Left lung (tissue), 4 donors: ENCODE measurements at regions not wholly inside any gene's neighbourhood (a gene's known extent, or its start where the extent isn't known, plus 50 kb on each side); places are given as distances from the start of the nearest gene placed in this dataset.

ENCODE experiments used
- ATAC-seq: fragments of 200-7000 bp; cut with Tn5 transposase; one replicate; pipeline ENCODE4 v1.9.1; 2020; ENCODE audit warnings: moderate library complexity
- DNase-seq, 4 donors: peaks; one replicate each; pipeline ENCODE4 v3.0.0-alpha.2; 2013 to 2020
- H3K27ac ChIP-seq, 2 donors: fragments of 200-600 bp; sonication (generic) in 1 of 2; one replicate each; pipeline versions ENCODE4 v1.5.0 to v1.8.0; 2020 to 2021
- H3K27me3 ChIP-seq, 2 donors: fragments of 200-600 bp; sonication (generic) in 1 of 2; one replicate each; pipeline versions ENCODE4 v1.5.0 to v1.8.0; 2020 to 2021
- H3K36me3 ChIP-seq, 2 donors: fragments of 200-600 bp; sonication (generic) in 1 of 2; one replicate each; pipeline versions ENCODE4 v1.5.0 to v1.8.0; 2020 to 2021
- H3K4me1 ChIP-seq, 2 donors: fragments of 200-600 bp; one replicate each; pipeline ENCODE4 v1.8.0; 2021
- H3K4me3 ChIP-seq, 2 donors: fragments of 200-600 bp; sonication (generic) in 1 of 2; one replicate each; pipeline versions ENCODE4 v1.5.0 to v1.8.0; 2020 to 2021; ENCODE audit warnings: mild to moderate bottlenecking in 1 of 2
- H3K9me3 ChIP-seq, 2 donors: fragments of 200-600 bp; sonication (generic) in 1 of 2; one replicate each; pipeline versions ENCODE4 v1.5.0 to v1.8.0; 2020 to 2021
- CTCF ChIP-seq, 2 donors: fragments of 200-600 bp; sonication (generic) in 1 of 2; IDR thresholded peaks; one replicate each; pipeline versions ENCODE4 v1.5.0 to v1.8.0; 2021; ENCODE audit warnings: antibody characterized with exemption in 2 of 2
- intact Hi-C, 2 donors: fragments of 100-400 bp; cut with DNase I; formaldehyde crosslinking; loops; one replicate each; pipeline versions ENCODE4 v1.11.2 to v1.14.2; 2022
- donor health status: DM: no; HTN: yes; CAD: no.
- donor health status: DM: no; HTN: no; CAD: no.

DNA sequence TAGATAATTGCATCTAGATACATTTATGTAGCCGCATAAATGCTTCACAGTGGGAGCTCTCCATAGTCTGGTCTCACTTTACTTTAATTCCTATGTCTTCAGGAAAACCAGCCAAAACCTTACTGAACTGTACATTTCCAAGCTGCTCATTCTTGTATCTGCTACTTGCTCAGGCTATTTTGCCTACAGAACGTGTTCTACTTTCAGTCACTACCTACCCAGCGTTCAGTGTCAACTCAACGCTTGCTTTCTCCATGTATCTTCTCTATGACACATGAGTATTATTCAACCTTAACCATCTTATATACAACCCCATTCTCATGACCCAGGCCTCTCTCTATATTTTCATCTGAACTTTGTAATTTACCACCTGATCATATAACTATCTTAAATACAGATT, 101.9 kb downstream of the KLF12 start:
- Histone ChIP-seq H3K27me3 (no peaks in the 10 kb centered on the region), H3K4me1 (no peaks in the 10 kb centered on the region), H3K36me3 (no peaks in the 10 kb centered on the region), H3K27ac (no peak overlapping the region), H3K4me3 (no peak overlapping the region), H3K9me3 (no peaks in the 10 kb centered on the region)
- intact Hi-C loops: no loop called here
- TF ChIP-seq CTCF (IDR thresholded peaks at IDR 0.05): no peak
- DNase-seq (no peak), ATAC-seq (no peak)

DNA sequence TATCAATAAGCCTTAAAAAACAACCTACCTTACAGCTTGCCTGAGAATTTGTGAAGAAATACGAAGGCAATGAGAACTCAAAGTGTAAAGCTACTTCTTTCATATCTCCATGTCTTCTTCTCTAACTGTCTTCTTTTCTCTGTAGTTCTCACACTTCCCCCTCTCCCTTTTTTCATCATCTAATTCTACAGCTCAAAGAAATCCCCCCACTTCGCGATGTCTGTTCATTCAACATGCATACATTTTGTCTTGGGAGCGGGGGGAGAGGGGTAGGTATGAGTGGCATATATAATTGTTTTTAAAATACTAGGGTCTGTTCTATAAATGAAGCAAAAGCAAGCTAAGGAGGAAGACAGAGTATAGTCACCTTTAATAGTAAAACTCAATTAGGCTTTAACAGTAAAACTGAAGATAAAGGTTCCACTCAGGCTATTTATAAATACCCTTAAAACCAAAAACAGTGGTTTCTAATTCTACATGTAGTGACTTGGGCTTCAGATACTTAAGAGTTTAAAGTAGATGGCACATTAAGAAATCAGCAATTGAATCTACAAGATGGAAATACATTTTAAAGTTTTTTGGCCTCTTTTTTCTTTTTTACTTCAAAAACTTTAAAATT, 106.9 kb downstream of the KLF12 start:
- Histone ChIP-seq H3K4me3 (no peak overlapping the region), H3K9me3 (no peaks in the 10 kb centered on the region), H3K27me3 (no peaks in the 10 kb centered on the region), H3K27ac (no peak overlapping the region), H3K4me1 (no peaks in the 10 kb centered on the region), H3K36me3 (no peaks in the 10 kb centered on the region)
- DNase-seq: no peak
- ATAC-seq: no peak
- no peak for TF ChIP-seq CTCF (IDR thresholded peaks at IDR 0.05)
- intact Hi-C loops: no loop called here

DNA sequence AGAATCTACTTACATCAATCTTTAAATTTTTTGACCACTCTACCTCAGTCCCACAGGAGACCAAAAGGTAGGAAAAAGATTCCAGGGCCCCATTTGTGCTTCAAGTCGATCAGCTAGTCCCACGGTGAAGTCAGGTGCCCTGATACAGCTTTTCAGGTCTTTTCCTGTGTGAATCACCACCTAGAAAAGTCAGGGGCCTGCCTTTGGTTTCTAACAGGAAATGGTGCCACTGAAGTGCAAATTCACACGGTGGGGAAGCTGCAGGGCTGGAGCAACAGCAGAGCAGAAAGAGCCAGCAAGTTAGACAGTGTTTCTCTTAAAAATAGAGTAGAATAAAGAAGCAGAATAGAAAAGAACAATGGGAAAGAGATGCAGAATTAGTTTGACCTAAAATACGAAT, 107.5 kb downstream of the KLF12 start:
- Histone ChIP-seq H3K36me3 (no peaks in the 10 kb centered on the region), H3K4me1 (no peaks in the 10 kb centered on the region), H3K27ac (no peak overlapping the region), H3K9me3 (no peaks in the 10 kb centered on the region), H3K4me3 (no peak overlapping the region), H3K27me3 (no peaks in the 10 kb centered on the region)
- intact Hi-C loops: no loop called here
- no peak for TF ChIP-seq CTCF (IDR thresholded peaks at IDR 0.05)
- DNase-seq (no peak), ATAC-seq (no peak)

- Histone ChIP-seq H3K4me1 (no peaks in the 10 kb centered on the region), H3K27me3 (no peaks in the 10 kb centered on the region), H3K9me3 (no peaks in the 10 kb centered on the region), H3K36me3 (no peaks in the 10 kb centered on the region), H3K4me3 (no peak overlapping the region), H3K27ac (no peak overlapping the region)
- intact Hi-C loops: no loop called here
- no peak for TF ChIP-seq CTCF (IDR thresholded peaks at IDR 0.05)
- DNase-seq (no peak), ATAC-seq (no peak)
Measured at GRCh38 chr13:74025369-74025768, 108.8 kb downstream of the KLF12 start.

GRCh38 chr13:74024856-74025255, 109.3 kb downstream of the KLF12 start:
- intact Hi-C loops: no loop called here
- H3K36me3 ChIP-seq: no peaks in the 10 kb centered on the region
- H3K4me1 ChIP-seq: no peaks in the 10 kb centered on the region
- H3K9me3 ChIP-seq: no peaks in the 10 kb centered on the region
- DNase-seq (no peak), ATAC-seq (peak; percentile 35)
- H3K4me3 ChIP-seq: no peak overlapping the region
- H3K27ac ChIP-seq: no peak overlapping the region
- H3K27me3 ChIP-seq: no peaks in the 10 kb centered on the region
- TF ChIP-seq CTCF (IDR thresholded peaks at IDR 0.05): no peak
